Neuronal stem cell (in vitro differentiated cells): ENCODE measurements at regions not wholly inside any gene's neighbourhood (a gene's known extent, or its start where the extent isn't known, plus 50 kb on each side); places are given as distances from the start of the nearest gene placed in this dataset.
"Not testable (repeated sequence)": the region's sequence is repeated elsewhere in the genome, so short reads cannot be mapped to it uniquely, and the experiment has no call there.

ENCODE experiments used
- DNase-seq: peaks from one replicate; pipeline ENCODE4 v3.0.0-alpha.2; 2013; ENCODE audit warnings: low spot score
- H2AFZ ChIP-seq: one replicate; pipeline ENCODE4 v1.6.1; 2013; ENCODE audit warnings: mild to moderate bottlenecking, low read length, inconsistent platforms
- H2AK5ac ChIP-seq: 2 replicates; pipeline ENCODE4 v1.6.1; 2013; ENCODE audit warnings: low read depth, mild to moderate bottlenecking, inconsistent platforms, low read length, moderate library complexity, mixed read lengths
- H2BK120ac ChIP-seq: 2 replicates; pipeline ENCODE4 v1.6.1; 2013; ENCODE audit warnings: low read depth, mild to moderate bottlenecking, inconsistent platforms, low read length, moderate library complexity, mixed read lengths
- H2BK12ac ChIP-seq: one replicate; pipeline ENCODE4 v1.6.1; 2013; ENCODE audit warnings: low read length, inconsistent platforms
- H2BK15ac ChIP-seq: 2 replicates; pipeline ENCODE4 v1.6.1; 2013; ENCODE audit warnings: mild to moderate bottlenecking, low read length, inconsistent platforms, mixed read lengths
- H2BK5ac ChIP-seq: one replicate; pipeline ENCODE4 v1.6.1; 2013; ENCODE audit warnings: inconsistent platforms, mild to moderate bottlenecking, low read length, moderate library complexity
- H3K14ac ChIP-seq: one replicate; pipeline ENCODE4 v1.6.1; 2013; ENCODE audit warnings: low read length, inconsistent platforms
- H3K18ac ChIP-seq: 2 replicates; pipeline ENCODE4 v1.6.1; 2013; ENCODE audit warnings: low read length, inconsistent platforms
- H3K23ac ChIP-seq: 2 replicates; pipeline ENCODE4 v1.6.1; 2013; ENCODE audit warnings: low read depth, mild to moderate bottlenecking, mixed read lengths, low read length, inconsistent platforms; ENCODE audit not compliant: poor library complexity
- H3K27ac ChIP-seq: replicated peaks from 3 replicates; pipeline ENCODE4 v1.5.1; 2013; ENCODE audit warnings: low read length, inconsistent platforms
- H3K27me3 ChIP-seq, 3 experiments: 2 replicates each; pipeline ENCODE4 v1.6.1; 2013; ENCODE audit warnings: low read length in 3 of 3, mild to moderate bottlenecking in 2 of 3, inconsistent platforms in 1 of 3, low read depth in 1 of 3, mixed read lengths in 1 of 3, moderate library complexity in 1 of 3; ENCODE audit not compliant: control insufficient read depth in 3 of 3, insufficient read depth in 3 of 3
- H3K36me3 ChIP-seq, 2 donors: replicated peaks in 1 of 2; 2 replicates each; pipeline ENCODE4 v1.6.1; 2013; ENCODE audit warnings: low read length in 2 of 2; ENCODE audit not compliant: control insufficient read depth in 2 of 2, insufficient read depth in 2 of 2
- H3K4ac ChIP-seq: 2 replicates; pipeline ENCODE4 v1.6.1; 2013; ENCODE audit warnings: inconsistent platforms, mild to moderate bottlenecking, low read length, moderate library complexity
- H3K4me1 ChIP-seq, 2 donors: 1 replicate in 1 of 2; 2 replicates in 1 of 2; pipeline ENCODE4 v1.6.1; 2013; ENCODE audit warnings: low read length in 2 of 2, low read depth in 1 of 2; ENCODE audit not compliant: control insufficient read depth in 2 of 2, insufficient read depth in 1 of 2
- H3K4me2 ChIP-seq: one replicate; pipeline ENCODE4 v1.6.1; 2013; ENCODE audit warnings: mild to moderate bottlenecking, low read length, inconsistent platforms; ENCODE audit not compliant: insufficient read depth, poor library complexity, severe bottlenecking
- H3K4me3 ChIP-seq, 2 donors: 2 replicates each; pipeline ENCODE4 v1.5.1; 2013; ENCODE audit warnings: low read length in 2 of 2, mild to moderate bottlenecking in 2 of 2, inconsistent platforms in 1 of 2, moderate library complexity in 1 of 2
- H3K79me1 ChIP-seq: one replicate; pipeline ENCODE4 v1.6.1; 2013; ENCODE audit warnings: low read depth, mild to moderate bottlenecking, inconsistent platforms, low read length, moderate library complexity
- H3K9ac ChIP-seq: one replicate; pipeline ENCODE4 v1.6.1; 2013; ENCODE audit warnings: mild to moderate bottlenecking, low read depth, low read length, inconsistent platforms; ENCODE audit not compliant: poor library complexity
- H3K9me3 ChIP-seq, 2 donors: replicated peaks in 1 of 2; 2 replicates each; pipeline versions ENCODE3 to v1.6.1; 2013; ENCODE audit warnings: low read length in 2 of 2, mild to moderate bottlenecking in 2 of 2, inconsistent platforms in 1 of 2, low read depth in 1 of 2, mixed read lengths in 1 of 2, moderate library complexity in 1 of 2; ENCODE audit not compliant: control insufficient read depth in 2 of 2, insufficient read depth in 1 of 2
- H4K8ac ChIP-seq: one replicate; pipeline ENCODE4 v1.6.1; 2013; ENCODE audit warnings: low read depth, mild to moderate bottlenecking, inconsistent platforms, low read length, moderate library complexity
- H4K91ac ChIP-seq: one replicate; pipeline ENCODE4 v1.6.1; 2013; ENCODE audit warnings: low read length, low read depth, mild to moderate bottlenecking, inconsistent platforms; ENCODE audit not compliant: poor library complexity
- WGBS, 2 donors: extraction: QIAGEN DNeasy Blood & Tissue Kit; methylation state at CpG; one replicate each; pipeline ENCODE4 v1.1.7; 2013; ENCODE audit warnings: missing lambda C conversion rate in 2 of 2, mixed read lengths in 1 of 2; ENCODE audit not compliant: insufficient read length in 2 of 2, insufficient replicate concordance in 1 of 2; ENCODE audit errors: extremely low coverage in 2 of 2; 5-methylcytosine and 5-hydroxymethylcytosine counted together

GRCh38 chr20:47980336-47981177, 195.3 kb upstream of the SULF2 start:
- H3K27me3 ChIP-seq, result peaks cover 0 to 2% (median 0%) of the 10 kb centered on the region in 3 experiments
- WGBS, 2 donors, result no CpG with 5 or more reads among the region's 10 CpGs
- H3K14ac ChIP-seq, result no peak overlapping the region
- no peak overlapping the region for H3K4ac ChIP-seq
- H3K4me3 ChIP-seq, result no peak overlapping the region
- no peak for DNase-seq
- no peak overlapping the region for H4K91ac ChIP-seq
- no peak overlapping the region for H2BK120ac ChIP-seq
- no peak overlapping the region for H2AFZ ChIP-seq
- no peak overlapping the region for H2BK12ac ChIP-seq
- H3K4me2 ChIP-seq, result no peak overlapping the region
- H2AK5ac ChIP-seq, result no peak overlapping the region
- no peak overlapping the region for H4K8ac ChIP-seq
- H2BK15ac ChIP-seq, result no peak overlapping the region
- peaks cover 4 to 7% of the 10 kb centered on the region in 2 donors for H3K9me3 ChIP-seq
- no peak overlapping the region for H3K27ac ChIP-seq
- H3K79me1 ChIP-seq, result no peaks in the 10 kb centered on the region
- H3K23ac ChIP-seq, result no peak overlapping the region
- H3K4me1 ChIP-seq, result peaks cover 3 to 8% of the 10 kb centered on the region in 2 donors
- H3K18ac ChIP-seq, result no peak overlapping the region
- no peaks in the 10 kb centered on the region for H3K36me3 ChIP-seq
- H3K9ac ChIP-seq, result no peak overlapping the region
- H2BK5ac ChIP-seq, result no peak overlapping the region

- not testable (repeated sequence) for H2BK120ac ChIP-seq, H3K4me3 ChIP-seq, DNase-seq, H3K9me3 ChIP-seq, H4K8ac ChIP-seq, H3K14ac ChIP-seq, H3K4me2 ChIP-seq, H2BK15ac ChIP-seq, H4K91ac ChIP-seq, H2AK5ac ChIP-seq, H2BK5ac ChIP-seq, H3K36me3 ChIP-seq, H3K4ac ChIP-seq, H3K18ac ChIP-seq, H3K27ac ChIP-seq, H3K23ac ChIP-seq, H3K27me3 ChIP-seq, H2BK12ac ChIP-seq, H3K9ac ChIP-seq, H3K4me1 ChIP-seq, H3K79me1 ChIP-seq
- WGBS, 2 donors, result no CpG with 5 or more reads among the region's 11 CpGs
- H2AFZ ChIP-seq, result peak overlapping the region; percentile 50
Measured at GRCh38 chr20:47979361-47980095, 194.2 kb upstream of the SULF2 start.

- not testable (repeated sequence) for H2BK12ac ChIP-seq, H2BK120ac ChIP-seq, H2AK5ac ChIP-seq, H3K14ac ChIP-seq, H3K4me3 ChIP-seq, H2BK15ac ChIP-seq, H3K9ac ChIP-seq, H3K27ac ChIP-seq, H3K79me1 ChIP-seq, H3K36me3 ChIP-seq, H3K9me3 ChIP-seq, DNase-seq, H2BK5ac ChIP-seq, H3K23ac ChIP-seq, H3K4me2 ChIP-seq, H3K27me3 ChIP-seq, H3K4ac ChIP-seq, H4K8ac ChIP-seq, H4K91ac ChIP-seq
- Histone ChIP-seq H3K4me1 (peaks cover 7 to 19% of the 10 kb centered on the region in 2 donors), H3K18ac (peak overlapping the region; percentile 78), H2AFZ (peak overlapping the region; percentile 50)
- WGBS, 2 donors, result no CpG with 5 or more reads among the region's 19 CpGs
Measured at GRCh38 chr20:47978428-47979120, 193.3 kb upstream of the SULF2 start.
